Mesendoderm (in vitro differentiated cells): ENCODE measurements at regions not wholly inside any gene's neighbourhood (a gene's known extent, or its start where the extent isn't known, plus 50 kb on each side); places are given as distances from the start of the nearest gene placed in this dataset.
"Not testable (repeated sequence)": the region's sequence is repeated elsewhere in the genome, so short reads cannot be mapped to it uniquely, and the experiment has no call there.

ENCODE experiments used
- DNase-seq: peaks from one replicate; pipeline ENCODE4 v3.0.0; 2013
- H2AK5ac ChIP-seq: 2 replicates; pipeline ENCODE4 v1.6.1; 2013; ENCODE audit warnings: low read length, inconsistent platforms
- H2BK120ac ChIP-seq: 2 replicates; pipeline ENCODE4 v1.6.1; 2013; ENCODE audit warnings: low read depth, mild to moderate bottlenecking, low read length, moderate library complexity, mixed read lengths
- H2BK15ac ChIP-seq: replicated peaks from 2 replicates; pipeline ENCODE4 v1.6.1; 2013; ENCODE audit warnings: low read depth, mild to moderate bottlenecking, moderate library complexity
- H2BK5ac ChIP-seq: 2 replicates; pipeline ENCODE4 v1.6.1; 2013; ENCODE audit warnings: low read length, inconsistent platforms
- H3K18ac ChIP-seq: 2 replicates; pipeline ENCODE4 v1.6.1; 2013; ENCODE audit warnings: mild to moderate bottlenecking, low read length, mixed read lengths
- H3K23ac ChIP-seq: one replicate; pipeline ENCODE4 v1.6.1; 2013; ENCODE audit warnings: low read length
- H3K27ac ChIP-seq: 2 replicates; pipeline ENCODE4 v1.5.1; 2013; ENCODE audit warnings: low read depth, mild to moderate bottlenecking, inconsistent platforms, low read length, moderate library complexity
- H3K27me3 ChIP-seq: 2 replicates; pipeline ENCODE4 v1.6.1; 2013; ENCODE audit warnings: low read length, control low read depth, mild to moderate bottlenecking, inconsistent platforms; ENCODE audit not compliant: insufficient read depth, poor library complexity
- H3K36me3 ChIP-seq: 2 replicates; pipeline ENCODE4 v1.6.1; 2013; ENCODE audit warnings: low read length, inconsistent platforms; ENCODE audit not compliant: control insufficient read depth, insufficient read depth
- H3K4ac ChIP-seq: one replicate; pipeline ENCODE4 v1.6.1; 2013; ENCODE audit warnings: low read depth, mild to moderate bottlenecking, low read length, moderate library complexity
- H3K4me1 ChIP-seq: 2 replicates; pipeline ENCODE4 v1.6.1; 2013; ENCODE audit warnings: low read depth, low read length, inconsistent platforms; ENCODE audit not compliant: control insufficient read depth
- H3K4me2 ChIP-seq: 2 replicates; pipeline ENCODE4 v1.6.1; 2013; ENCODE audit warnings: low read length
- H3K4me3 ChIP-seq: 2 replicates; pipeline ENCODE4 v1.5.1; 2013; ENCODE audit warnings: mild to moderate bottlenecking, low read length
- H3K56ac ChIP-seq: one replicate; pipeline ENCODE4 v1.6.1; 2013; ENCODE audit warnings: low read length
- H3K79me1 ChIP-seq: 2 replicates; pipeline ENCODE4 v1.6.1; 2013; ENCODE audit warnings: low read length, inconsistent platforms
- H3K79me2 ChIP-seq: 2 replicates; pipeline ENCODE4 v1.6.1; 2013; ENCODE audit warnings: mild to moderate bottlenecking, low read length; ENCODE audit not compliant: control insufficient read depth, insufficient read depth
- H3K9ac ChIP-seq: 2 replicates; pipeline ENCODE4 v1.6.1; 2013; ENCODE audit warnings: low read length, inconsistent platforms
- H4K5ac ChIP-seq: one replicate; pipeline ENCODE4 v1.6.1; 2013; ENCODE audit warnings: low read length
- H4K8ac ChIP-seq: one replicate; pipeline ENCODE4 v1.6.1; 2013; ENCODE audit warnings: low read depth, mild to moderate bottlenecking, control low read depth, low read length, moderate library complexity
- WGBS: extraction: QIAGEN DNeasy Blood & Tissue Kit; methylation state at CpG from one replicate; pipeline ENCODE4 v1.1.7; 2013; ENCODE audit warnings: low lambda C conversion rate, missing lambda C conversion rate; ENCODE audit not compliant: insufficient coverage; ENCODE audit errors: extremely low coverage; 5-methylcytosine and 5-hydroxymethylcytosine counted together

DNA sequence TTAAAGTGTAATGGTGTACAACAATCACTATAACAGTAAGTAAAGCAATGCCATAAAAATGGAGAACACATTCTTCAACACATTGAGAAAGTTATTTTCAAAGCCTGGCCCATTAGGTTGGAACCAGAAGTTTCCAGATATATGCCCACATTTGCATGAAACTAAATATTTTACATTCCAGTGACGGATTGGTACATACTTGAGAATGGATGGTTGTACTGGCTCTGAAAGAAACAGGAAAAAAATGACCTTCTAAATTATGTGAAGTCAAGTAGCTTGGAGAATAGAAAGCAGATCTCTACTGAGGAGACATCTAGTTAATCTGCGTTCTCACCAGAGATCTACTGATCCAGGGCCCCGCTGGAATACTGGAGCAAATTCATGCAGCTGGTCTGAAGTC, 1037.0 kb downstream of the NR2F1-AS1 start:
- no peak overlapping the region for H3K56ac ChIP-seq
- no peak overlapping the region for H2BK120ac ChIP-seq
- H3K18ac ChIP-seq, result no peak overlapping the region
- no peak overlapping the region for H4K8ac ChIP-seq
- H3K79me1 ChIP-seq, result no peaks in the 10 kb centered on the region
- H3K4me2 ChIP-seq, result no peak overlapping the region
- no peak for DNase-seq
- H2BK5ac ChIP-seq, result no peak overlapping the region
- H3K4me1 ChIP-seq, result no peaks in the 10 kb centered on the region
- no peak overlapping the region for H2AK5ac ChIP-seq
- H3K27me3 ChIP-seq, result no peaks in the 10 kb centered on the region
- H4K5ac ChIP-seq, result no peak overlapping the region
- no peak overlapping the region for H3K9ac ChIP-seq
- no peak overlapping the region for H3K23ac ChIP-seq
- no peak overlapping the region for H3K4me3 ChIP-seq
- no peaks in the 10 kb centered on the region for H3K36me3 ChIP-seq
- no peak overlapping the region for H3K4ac ChIP-seq
- H3K27ac ChIP-seq, result no peak overlapping the region
- no CpG with 5 or more reads among the region's 3 CpGs for WGBS
- H2BK15ac ChIP-seq, result no peak overlapping the region
- H3K79me2 ChIP-seq, result no peaks in the 10 kb centered on the region

DNA sequence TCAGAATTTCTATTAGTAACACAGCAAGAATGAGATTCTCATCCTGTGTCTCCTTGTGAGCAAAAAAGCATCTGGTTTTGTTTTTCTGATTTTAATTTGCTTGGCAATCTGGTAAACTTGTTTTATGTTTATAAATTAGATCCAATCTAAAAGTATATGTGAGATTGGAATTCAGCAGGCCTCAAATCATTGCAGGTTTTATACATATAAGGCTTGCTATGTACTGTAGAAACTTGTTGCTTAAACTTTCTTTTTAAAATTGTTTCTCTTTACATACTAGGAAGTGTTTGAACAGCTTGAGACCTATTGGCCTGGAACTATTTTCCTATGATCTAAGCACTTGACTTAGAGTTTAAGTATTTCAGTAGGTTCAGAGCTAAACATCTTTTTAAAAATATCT, 1037.8 kb downstream of the NR2F1-AS1 start:
- Histone ChIP-seq H2BK120ac (no peak overlapping the region), H2AK5ac (no peak overlapping the region), H3K9ac (no peak overlapping the region), H2BK15ac (no peak overlapping the region), H3K36me3 (no peaks in the 10 kb centered on the region), H3K4me3 (no peak overlapping the region), H3K27ac (no peak overlapping the region), H2BK5ac (no peak overlapping the region), H3K79me1 (no peaks in the 10 kb centered on the region), H3K56ac (no peak overlapping the region), H3K23ac (no peak overlapping the region), H3K18ac (no peak overlapping the region), H3K4ac (no peak overlapping the region), H3K79me2 (no peaks in the 10 kb centered on the region), H3K4me1 (no peaks in the 10 kb centered on the region), H3K4me2 (no peak overlapping the region), H4K8ac (no peak overlapping the region), H4K5ac (no peak overlapping the region), H3K27me3 (no peaks in the 10 kb centered on the region)
- no peak for DNase-seq

DNA sequence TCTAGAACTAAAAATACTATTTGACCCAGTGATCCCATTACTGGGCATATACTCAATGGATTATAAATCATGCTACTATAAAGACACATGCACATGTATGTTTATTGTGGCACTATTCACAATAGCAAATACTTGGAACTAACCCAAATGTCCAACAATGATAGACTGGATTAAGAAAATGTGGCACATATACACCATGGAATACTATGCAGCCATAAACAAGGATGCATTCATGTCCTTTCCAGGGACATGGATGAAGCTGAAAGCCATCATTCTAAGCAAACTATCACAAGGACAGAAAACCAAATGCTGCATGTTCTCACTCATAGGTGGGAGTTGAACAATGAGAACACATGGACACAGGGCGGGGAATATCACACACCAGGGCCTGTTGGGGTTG, 1039.0 kb downstream of the NR2F1-AS1 start:
- H3K79me1 ChIP-seq, H2BK5ac ChIP-seq, H2BK15ac ChIP-seq, H3K4me2 ChIP-seq, H2BK120ac ChIP-seq, H3K23ac ChIP-seq, H4K8ac ChIP-seq, H3K9ac ChIP-seq, H3K27ac ChIP-seq, DNase-seq, H3K4me3 ChIP-seq, H4K5ac ChIP-seq, H3K4ac ChIP-seq, H3K56ac ChIP-seq, H3K4me1 ChIP-seq, H3K18ac ChIP-seq, H2AK5ac ChIP-seq, H3K36me3 ChIP-seq, H3K27me3 ChIP-seq, H3K79me2 ChIP-seq: not testable (repeated sequence)
- no CpG with 5 or more reads among the region's 1 CpG for WGBS

- Histone ChIP-seq H4K5ac (no peak overlapping the region), H3K79me1 (no peaks in the 10 kb centered on the region), H4K8ac (no peak overlapping the region), H3K79me2 (no peaks in the 10 kb centered on the region), H3K56ac (no peak overlapping the region), H3K9ac (no peak overlapping the region), H2BK15ac (no peak overlapping the region), H3K27me3 (no peaks in the 10 kb centered on the region), H2BK120ac (no peak overlapping the region), H3K23ac (no peak overlapping the region), H3K36me3 (no peaks in the 10 kb centered on the region), H2BK5ac (no peak overlapping the region), H2AK5ac (no peak overlapping the region), H3K4ac (no peak overlapping the region), H3K18ac (no peak overlapping the region), H3K27ac (no peak overlapping the region), H3K4me1 (no peaks in the 10 kb centered on the region), H3K4me3 (no peak overlapping the region), H3K4me2 (no peak overlapping the region)
- WGBS, result no CpG with 5 or more reads among the region's 4 CpGs
- peak; percentile 12 for DNase-seq
These were observed 1053.5 kb downstream of the NR2F1-AS1 start for GRCh38 chr5:92527311-92528078.

GRCh38 chr5:92525131-92525530, 1055.9 kb downstream of the NR2F1-AS1 start:
- no CpG with 5 or more reads among the region's 2 CpGs for WGBS
- no peaks in the 10 kb centered on the region for H3K4me1 ChIP-seq
- H3K4me3 ChIP-seq, result no peak overlapping the region
- no peak overlapping the region for H4K8ac ChIP-seq
- H3K56ac ChIP-seq, result no peak overlapping the region
- no peak overlapping the region for H3K27ac ChIP-seq
- no peaks in the 10 kb centered on the region for H3K79me2 ChIP-seq
- no peaks in the 10 kb centered on the region for H3K36me3 ChIP-seq
- no peak overlapping the region for H3K9ac ChIP-seq
- no peak overlapping the region for H2AK5ac ChIP-seq
- H4K5ac ChIP-seq, result no peak overlapping the region
- no peak for DNase-seq
- no peak overlapping the region for H2BK15ac ChIP-seq
- H3K4ac ChIP-seq, result no peak overlapping the region
- no peak overlapping the region for H3K23ac ChIP-seq
- H3K4me2 ChIP-seq, result no peak overlapping the region
- H3K79me1 ChIP-seq, result no peaks in the 10 kb centered on the region
- no peaks in the 10 kb centered on the region for H3K27me3 ChIP-seq
- no peak overlapping the region for H2BK5ac ChIP-seq
- no peak overlapping the region for H3K18ac ChIP-seq
- H2BK120ac ChIP-seq, result no peak overlapping the region
